ENCODE measurements at regions not wholly inside any gene's neighbourhood (a gene's known extent, or its start where the extent isn't known, plus 50 kb on each side); places are given as distances from the start of the nearest gene placed in this dataset.

GRCh38 chr2:111252436-111252835 is 131.7 kb downstream of the BCL2L11 start:
- Histone ChIP-seq H3K27ac (ENCODE audit: insufficient read depth, low read length) (no peak overlapping the region), H3K9me1 (ENCODE audit: insufficient read depth, low read length) (peaks cover 12% of the 10 kb centered on the region)
- ATAC-seq (ENCODE audit: low read depth): no peak

More at GRCh38 chr2:111252436-111252835, 131.7 kb downstream of the BCL2L11 start:
- H2BK5ac ChIP-seq (ENCODE audit: low read depth, low read length, poor library complexity, severe bottlenecking): no peak overlapping the region
- H3K4me2 ChIP-seq (ENCODE audit: low read depth, low read length): no peak overlapping the region
- H3K4me1 ChIP-seq (ENCODE audit: control insufficient read depth, insufficient read depth, low read length): no peaks in the 10 kb centered on the region
- peak; percentile 25 for DNase-seq
- ChIA-PET CTCF (no interaction called here), POLR2A (ENCODE audit: unreplicated experiment) (no interaction called here)
- no peak overlapping the region for H2BK120ac ChIP-seq (ENCODE audit: low read depth, low read length)
- in situ Hi-C loops (cut with MboI; ENCODE audit: low sequenced_read_pairs) (no loop called here), dilution Hi-C loops (cut with HindIII; ENCODE audit: low sequenced_read_pairs, unreplicated experiment) (no loop called here), intact Hi-C loops (cut with micrococcal nuclease) (no loop called here)
- no peak overlapping the region for H3K4me3 ChIP-seq (ENCODE audit: insufficient read depth, low read depth, low read length)
- H2BK15ac ChIP-seq (ENCODE audit: low read depth, low read length): no peak overlapping the region
- no peaks in the 10 kb centered on the region for H3K27me3 ChIP-seq (ENCODE audit: control insufficient read depth, insufficient read depth, low read length)
- H3K9ac ChIP-seq (ENCODE audit: low read depth, low read length): no peak overlapping the region
- H3K18ac ChIP-seq (ENCODE audit: low read depth, low read length): no peak overlapping the region
- peaks cover 10% of the 10 kb centered on the region for H3K36me3 ChIP-seq (ENCODE audit: control insufficient read depth, insufficient read depth, low read length)
- TF ChIP-seq CTCF (conservative IDR thresholded peaks at IDR 0.05; ENCODE audit: low read depth, low read length) (no peak), FOS (IDR thresholded peaks at IDR 0.05; ENCODE audit: low read depth, low read length) (no peak), POLR2A (IDR thresholded peaks at IDR 0.05; ENCODE audit: low read depth, low read length) (no peak), RAD21 (IDR thresholded peaks at IDR 0.05; ENCODE audit: low read length) (no peak), MAZ (IDR thresholded peaks at IDR 0.05; ENCODE audit: borderline replicate concordance, low read depth, low read length) (no peak), SMC3 (IDR thresholded peaks at IDR 0.05; ENCODE audit: low read depth, low read length) (no peak), ELK1 (IDR thresholded peaks at IDR 0.05; ENCODE audit: borderline replicate concordance, low read depth, low read length) (no peak), CHD1 (IDR thresholded peaks at IDR 0.05; ENCODE audit: low read depth, low read length) (no peak), NFE2L2 (IDR thresholded peaks at IDR 0.05; ENCODE audit: low read depth, low read length) (no peak), RCOR1 (IDR thresholded peaks at IDR 0.05; ENCODE audit: insufficient replicate concordance, low read length) (no peak), RFX5 (IDR thresholded peaks at IDR 0.05; ENCODE audit: low read depth, low read length) (no peak), USF2 (IDR thresholded peaks at IDR 0.05; ENCODE audit: low read depth, low read length) (no peak), BHLHE40 (IDR thresholded peaks at IDR 0.05; ENCODE audit: low read depth, low read length) (no peak), MXI1 (IDR thresholded peaks at IDR 0.05; ENCODE audit: borderline replicate concordance, low read depth, low read length) (no peak), MAFK (IDR thresholded peaks at IDR 0.05; ENCODE audit: low read depth, low read length) (no peak), CEBPB (IDR thresholded peaks at IDR 0.05; ENCODE audit: low read depth, low read length) (no peak)
- no peak overlapping the region for H4K5ac ChIP-seq (ENCODE audit: low read depth, low read length)
- no peak overlapping the region for H3K23ac ChIP-seq (ENCODE audit: low read depth, low read length)
- no peak overlapping the region for H2AK5ac ChIP-seq (ENCODE audit: low read depth, low read length)
- H3K79me1 ChIP-seq (ENCODE audit: low read depth in 1 of 2, low read length in 2 of 2): peaks cover 29 to 41% of the 10 kb centered on the region in 2 experiments
- H4K20me1 ChIP-seq (ENCODE audit: insufficient read depth, low read length): peaks cover 33% of the 10 kb centered on the region
- H3K56ac ChIP-seq (ENCODE audit: extremely low read depth, insufficient read depth, low read length): no peak overlapping the region
- no peak overlapping the region for H3K14ac ChIP-seq (replicated peaks; ENCODE audit: low read depth, low read length)
- no peaks in the 10 kb centered on the region for H3K9me3 ChIP-seq (ENCODE audit: control insufficient read depth, insufficient read depth, low read length)
- no peak overlapping the region for H4K91ac ChIP-seq (ENCODE audit: insufficient read depth, low read depth, low read length)
- H4K8ac ChIP-seq (ENCODE audit: low read depth in 2 of 2, low read length in 2 of 2): no peak overlapping the region
- H2AK9ac ChIP-seq (replicated peaks; ENCODE audit: low read depth, low read length, poor library complexity): no peak overlapping the region
- no peak overlapping the region for H2AFZ ChIP-seq (replicated peaks; ENCODE audit: low read length, poor library complexity)
- H3K4ac ChIP-seq (ENCODE audit: low read depth, low read length): no peak overlapping the region
- no peak overlapping the region for H2BK20ac ChIP-seq (ENCODE audit: low read depth, low read length)
- BruUV-seq (replicated peaks): no TSS peak
